Neural progenitor cell (in vitro differentiated cells): ENCODE measurements at regions not wholly inside any gene's neighbourhood (a gene's known extent, or its start where the extent isn't known, plus 50 kb on each side); places are given as distances from the start of the nearest gene placed in this dataset.

ENCODE experiments used
- EZH2 ChIP-seq: fragments of 200-600 bp; sonication (generic); IDR thresholded peaks from 2 replicates; pipeline ENCODE4 v1.6.1; 2017; ENCODE audit warnings: antibody characterized with exemption, mild to moderate bottlenecking, moderate library complexity
- EZH2phosphoT487 ChIP-seq: fragments of 200-600 bp; sonication (generic); IDR thresholded peaks from 2 replicates; pipeline ENCODE4 v1.6.1; 2017; ENCODE audit warnings: antibody characterized with exemption
- TF ChIP-seq, protein P1 (sequence below): fragments of 200-600 bp; sonication (generic); IDR thresholded peaks from 2 replicates; pipeline ENCODE4 v1.5.1; 2017; ENCODE audit warnings: antibody characterized with exemption, mild to moderate bottlenecking

DNA sequence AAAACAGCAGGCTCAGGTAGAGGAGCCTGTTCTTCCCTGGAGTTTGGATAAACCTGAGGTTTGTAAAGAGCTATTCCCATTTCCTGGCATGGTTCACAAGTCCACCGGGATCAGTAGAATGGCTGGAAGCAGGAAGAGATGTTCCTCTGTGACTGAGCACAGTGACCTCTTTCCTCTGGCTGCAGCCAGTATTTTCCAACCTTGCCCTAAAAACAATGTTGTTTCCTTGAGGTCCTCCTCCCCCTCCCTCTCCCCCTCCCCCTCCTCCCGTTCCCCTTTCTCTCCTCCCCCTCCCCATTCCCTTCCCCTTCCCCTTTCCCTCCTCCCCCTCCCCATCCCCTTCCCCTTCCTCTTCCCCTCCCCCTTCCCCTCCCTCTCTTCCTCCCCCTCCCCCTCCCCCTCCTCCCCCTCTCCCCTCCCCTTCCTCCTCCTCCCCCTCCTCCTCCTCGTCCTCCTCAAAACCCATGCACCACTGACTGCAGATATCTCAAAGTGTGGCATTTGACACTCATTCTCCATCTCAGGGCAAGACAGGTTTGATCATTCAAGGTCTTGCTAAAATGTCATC lies 58.9 kb upstream of the MON1B start:
- TF ChIP-seq, protein P1, sequence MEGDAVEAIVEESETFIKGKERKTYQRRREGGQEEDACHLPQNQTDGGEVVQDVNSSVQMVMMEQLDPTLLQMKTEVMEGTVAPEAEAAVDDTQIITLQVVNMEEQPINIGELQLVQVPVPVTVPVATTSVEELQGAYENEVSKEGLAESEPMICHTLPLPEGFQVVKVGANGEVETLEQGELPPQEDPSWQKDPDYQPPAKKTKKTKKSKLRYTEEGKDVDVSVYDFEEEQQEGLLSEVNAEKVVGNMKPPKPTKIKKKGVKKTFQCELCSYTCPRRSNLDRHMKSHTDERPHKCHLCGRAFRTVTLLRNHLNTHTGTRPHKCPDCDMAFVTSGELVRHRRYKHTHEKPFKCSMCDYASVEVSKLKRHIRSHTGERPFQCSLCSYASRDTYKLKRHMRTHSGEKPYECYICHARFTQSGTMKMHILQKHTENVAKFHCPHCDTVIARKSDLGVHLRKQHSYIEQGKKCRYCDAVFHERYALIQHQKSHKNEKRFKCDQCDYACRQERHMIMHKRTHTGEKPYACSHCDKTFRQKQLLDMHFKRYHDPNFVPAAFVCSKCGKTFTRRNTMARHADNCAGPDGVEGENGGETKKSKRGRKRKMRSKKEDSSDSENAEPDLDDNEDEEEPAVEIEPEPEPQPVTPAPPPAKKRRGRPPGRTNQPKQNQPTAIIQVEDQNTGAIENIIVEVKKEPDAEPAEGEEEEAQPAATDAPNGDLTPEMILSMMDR = no peak
- TF ChIP-seq EZH2 (no peak), EZH2phosphoT487 (no peak)
